Erythroblast (primary cell): ENCODE measurements at regions not wholly inside any gene's neighbourhood (a gene's known extent, or its start where the extent isn't known, plus 50 kb on each side); places are given as distances from the start of the nearest gene placed in this dataset.

Experiments
- DNase-seq, 2 experiments: peaks; one replicate each; lab custom pipeline; 2025; lab: John Stamatoyannopoulos, UW
- GATA1 ChIP-seq: IDR thresholded peaks from 2 replicates; pipeline ENCODE4 v1.6.1; 2011; ENCODE audit warnings: low read depth, mild to moderate bottlenecking, control low read depth, low read length, moderate library complexity
- POLR2A ChIP-seq: IDR thresholded peaks from 2 replicates; pipeline ENCODE4 v1.6.1; 2011; ENCODE audit warnings: mild to moderate bottlenecking, low read length

GRCh38 chr1:48103495-48103894 is 106.3 kb upstream of the TRABD2B start:
- TF ChIP-seq GATA1 (no peak), POLR2A (no peak)
- DNase-seq = no peak

GRCh38 chr1:48102766-48103165 is 105.6 kb upstream of the TRABD2B start:
- TF ChIP-seq POLR2A (no peak), GATA1 (no peak)

GRCh38 chr1:48099072-48099773 is 102.0 kb upstream of the TRABD2B start:
- DNase-seq = no peak
- TF ChIP-seq GATA1 = no peak
- no peak for TF ChIP-seq POLR2A

More at GRCh38 chr1:48102766-48103165, 105.6 kb upstream of the TRABD2B start:
- no peak for DNase-seq

DNA sequence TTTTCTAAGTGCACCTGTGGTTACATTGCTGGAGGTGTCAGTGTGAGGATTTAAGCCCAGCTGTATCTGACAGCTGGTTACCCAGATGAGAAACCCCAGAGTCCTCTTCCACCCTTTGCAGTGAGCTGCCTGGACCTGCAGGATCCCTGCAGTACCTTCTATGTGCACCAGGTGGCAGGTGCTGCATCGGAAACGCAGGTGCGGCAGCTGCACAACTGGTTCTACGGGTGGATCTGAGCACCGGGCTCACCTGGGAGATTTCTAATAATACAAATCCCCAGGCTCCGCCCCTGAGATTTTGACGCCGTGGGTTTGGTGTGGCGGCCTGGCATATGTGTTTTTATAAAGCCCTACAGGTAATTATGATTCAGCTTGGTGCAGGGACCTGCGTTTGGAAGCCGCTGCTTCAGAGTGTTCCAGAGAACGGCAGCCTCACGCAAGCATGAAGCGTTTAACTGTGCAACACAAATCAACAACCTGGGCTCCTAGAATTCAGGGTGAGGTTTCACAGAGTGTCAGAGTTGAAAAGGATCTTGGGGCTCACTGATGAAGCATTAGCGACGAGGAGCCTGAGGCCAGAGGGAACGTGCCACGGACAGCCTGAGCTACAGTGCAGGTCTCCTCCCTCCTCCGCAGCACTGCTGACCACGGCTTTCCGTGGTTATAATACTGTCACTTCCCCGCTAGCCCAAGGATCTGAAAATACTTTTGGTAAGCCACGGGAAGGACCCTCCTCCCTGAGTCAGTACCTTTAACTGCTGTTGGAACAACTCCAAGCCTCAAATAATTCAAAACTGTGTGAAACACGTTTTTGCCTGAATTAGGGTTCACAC is 96.7 kb upstream of the TRABD2B start:
- peak; percentile 37 to 63 for DNase-seq

DNA sequence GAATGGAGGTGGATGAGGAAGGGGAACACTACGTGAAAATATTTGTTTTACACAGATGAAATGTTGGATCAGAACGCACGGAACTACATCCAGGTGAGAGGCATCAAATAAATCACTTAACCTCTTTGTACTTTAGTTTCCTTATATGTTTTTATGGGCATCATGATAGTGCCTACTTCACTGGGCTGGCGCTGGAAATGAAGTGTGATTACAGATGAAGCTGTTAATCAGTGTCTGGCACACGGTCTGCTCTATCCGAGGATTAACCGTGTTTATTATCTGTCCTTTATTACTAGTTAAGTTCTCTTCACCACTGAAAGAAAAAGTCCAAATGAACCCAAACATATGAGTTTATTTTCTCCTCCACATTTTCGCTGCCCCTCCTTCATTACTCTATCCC is 96.0 kb upstream of the TRABD2B start:
- no peak for TF ChIP-seq POLR2A
- no peak for DNase-seq

More for the DNA sequence above, 96.7 kb upstream of the TRABD2B start:
- no peak for TF ChIP-seq GATA1

GRCh38 chr1:48092401-48092800 is 95.2 kb upstream of the TRABD2B start:
- TF ChIP-seq POLR2A (no peak), GATA1 (no peak)
- DNase-seq = no peak

- no peak for DNase-seq
- TF ChIP-seq GATA1 (no peak), POLR2A (no peak)
Measured at GRCh38 chr1:48089356-48089891, 92.2 kb upstream of the TRABD2B start.

- DNase-seq = no peak
- no peak for TF ChIP-seq POLR2A
- TF ChIP-seq GATA1 = no peak
Measured at GRCh38 chr1:48084826-48085225, 87.6 kb upstream of the TRABD2B start.

- TF ChIP-seq POLR2A = no peak
- no peak for TF ChIP-seq GATA1
- DNase-seq = no peak
Measured at GRCh38 chr1:48082271-48082962, 85.2 kb upstream of the TRABD2B start.

DNA sequence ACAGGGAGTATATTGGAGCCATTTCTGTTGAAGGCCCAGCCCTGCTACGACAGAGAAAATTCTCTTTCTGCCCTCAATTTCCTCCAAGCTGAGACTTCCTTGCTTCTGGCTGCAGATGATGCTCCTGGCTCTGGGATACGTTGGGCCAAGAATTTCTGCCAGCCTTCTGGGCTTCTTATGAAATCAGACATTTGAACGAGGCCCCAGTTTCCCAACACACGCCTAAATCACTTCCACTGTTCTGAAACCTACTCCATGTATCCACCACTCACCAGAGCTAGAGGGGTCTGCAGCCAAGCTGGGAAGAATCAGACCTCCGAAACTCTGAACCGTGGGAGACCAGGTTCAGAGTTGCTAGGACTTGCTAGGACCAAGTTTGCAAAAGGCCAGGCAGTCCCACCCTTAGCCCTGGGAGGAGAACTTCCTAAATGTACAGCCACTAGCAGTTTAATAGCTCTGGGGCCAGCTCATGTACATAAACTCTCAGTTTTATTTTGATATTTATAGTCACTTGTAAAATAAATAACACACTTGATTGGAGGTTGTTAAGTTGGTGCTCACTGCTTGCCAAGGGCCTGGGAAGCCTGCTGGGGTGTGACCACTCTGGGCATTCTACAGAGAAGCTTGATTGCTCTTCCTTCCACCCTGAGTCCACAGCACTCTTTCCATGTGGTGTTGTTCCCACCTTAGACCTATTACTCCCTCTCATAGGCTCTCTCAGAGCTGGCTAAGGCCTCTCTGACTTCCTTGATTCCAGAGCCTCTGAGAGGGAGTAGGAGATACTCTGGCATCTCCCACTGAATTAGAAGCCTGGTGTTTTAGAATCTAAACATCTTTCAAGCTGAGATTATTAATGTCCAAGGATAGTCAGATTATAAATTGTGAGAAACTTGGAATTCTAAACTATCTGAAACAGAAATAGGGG is 83.4 kb upstream of the TRABD2B start:
- no peak for TF ChIP-seq POLR2A
- no peak for TF ChIP-seq GATA1
- DNase-seq = no peak

DNA sequence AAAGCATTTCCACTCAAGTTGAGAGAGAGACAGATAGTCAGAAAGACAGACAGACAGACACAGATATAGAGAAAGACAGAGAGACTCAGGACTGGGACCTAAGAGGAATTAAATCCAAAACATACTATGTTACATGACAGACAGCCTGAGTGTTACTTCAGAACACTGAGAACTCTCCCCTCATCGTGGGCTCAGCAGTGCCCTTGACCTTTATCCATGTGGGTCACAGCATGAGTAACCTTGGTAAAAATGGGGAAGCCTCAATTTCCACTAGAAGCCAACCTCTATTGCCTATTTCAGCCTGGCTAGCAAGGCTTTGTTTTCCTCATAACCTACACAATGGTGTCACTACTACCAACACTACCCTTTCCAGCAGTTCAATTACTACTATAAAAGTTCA is 81.9 kb upstream of the TRABD2B start:
- DNase-seq = no peak
- no peak for TF ChIP-seq GATA1
- TF ChIP-seq POLR2A = no peak

GRCh38 chr1:48077795-48078222 is 80.6 kb upstream of the TRABD2B start:
- TF ChIP-seq GATA1 (no peak), POLR2A (no peak)
- DNase-seq = no peak

DNA sequence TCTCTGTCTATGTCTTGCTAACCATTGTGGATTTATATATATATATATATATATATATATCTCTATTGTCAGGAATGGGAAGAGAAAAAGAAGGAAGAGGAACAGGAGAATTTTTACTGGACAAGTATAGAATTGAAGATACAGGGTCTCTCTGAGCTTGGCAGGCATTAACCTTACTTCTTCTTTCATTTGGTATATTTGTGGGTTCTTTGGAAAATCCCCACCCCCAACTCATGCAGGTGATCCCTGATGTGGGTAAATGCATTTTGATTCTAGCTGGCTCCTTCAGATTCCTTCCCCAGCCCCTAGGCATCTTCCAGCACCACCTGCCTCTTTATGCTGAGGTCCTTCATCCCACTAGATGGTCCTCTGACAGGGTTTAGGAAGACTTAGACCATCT is 78.8 kb upstream of the TRABD2B start:
- no peak for DNase-seq
- no peak for TF ChIP-seq POLR2A
- no peak for TF ChIP-seq GATA1
